Upper lobe of left lung (tissue), 4 donors: ENCODE measurements at regions not wholly inside any gene's neighbourhood (a gene's known extent, or its start where the extent isn't known, plus 50 kb on each side); places are given as distances from the start of the nearest gene placed in this dataset.

Source experiments
- EP300 ChIP-seq, 4 donors: sonication (generic); formaldehyde crosslinking; IDR thresholded peaks; one replicate each; pipeline ENCODE4 v1.5.1; 2017; ENCODE audit warnings: antibody characterized with exemption in 4 of 4, control low read depth in 2 of 4
- POLR2A ChIP-seq, 4 donors: fragments of 450-650 bp; IDR thresholded peaks; one replicate each; pipeline ENCODE4 v1.5.1; 2016 to 2017; ENCODE audit warnings: antibody characterized with exemption in 4 of 4, mild to moderate bottlenecking in 2 of 4

DNA sequence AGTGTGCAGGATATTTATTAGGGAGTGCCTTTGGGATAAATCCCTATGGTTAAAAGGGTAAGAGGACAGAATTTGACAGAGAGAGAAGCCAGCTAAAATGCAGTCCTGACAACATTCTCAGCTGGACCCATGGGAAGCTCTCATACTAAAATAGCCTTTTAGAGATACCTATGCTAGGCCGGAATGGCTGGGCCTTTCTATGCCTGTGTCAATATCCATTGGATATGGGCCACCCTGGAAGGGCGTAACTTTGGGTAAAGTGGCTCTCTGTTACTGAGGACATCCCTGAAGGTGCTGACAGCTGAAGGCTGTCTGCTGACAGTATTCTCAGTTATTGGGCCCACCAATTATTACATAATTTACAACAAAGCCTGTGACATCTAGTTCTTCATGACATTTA, 613.0 kb upstream of the B3GALT2 start:
- TF ChIP-seq POLR2A (IDR thresholded peaks at IDR 0.05) (no peak), EP300 (IDR thresholded peaks at IDR 0.05) (no peak)
